A673 (cell line): ENCODE measurements at regions not wholly inside any gene's neighbourhood (a gene's known extent, or its start where the extent isn't known, plus 50 kb on each side); places are given as distances from the start of the nearest gene placed in this dataset.

Source experiments
- BruUV-seq: library from RNA; stranded (reverse); fragments of 400-500 nt; replicated peaks from 2 replicates; lab custom pipeline; 2021; lab: Mats Ljungman, UMichigan
- CTCF ChIA-PET: fragments of 300-600 bp; sonication (Branson Sonifier 250); formaldehyde crosslinking; loops from one replicate; lab custom pipeline; 2022; ENCODE audit warnings: antibody characterized with exemption; lab: Charles Lee
- POLR2A ChIA-PET: fragments of 300-600 bp; sonication (Branson Sonifier 250); formaldehyde crosslinking; loops from one replicate; lab custom pipeline; 2022; ENCODE audit warnings: antibody characterized with exemption; ENCODE audit not compliant: low non-redundant PET; lab: Charles Lee
- DNase-seq: peaks from one replicate; pipeline ENCODE4 v3.0.0-alpha.2; 2015; ENCODE audit warnings: low spot score
- H3K27ac ChIP-seq: fragments of 200-600 bp; sonication (generic); 2 replicates; pipeline ENCODE4 v1.5.1; 2016; ENCODE audit warnings: mixed run types, low read depth, mild to moderate bottlenecking, mixed read lengths, antibody characterized with exemption, low read length; ENCODE audit not compliant: poor library complexity, severe bottlenecking
- H3K27me3 ChIP-seq: fragments of 200-600 bp; sonication (generic); replicated peaks from 2 replicates; pipeline ENCODE4 v1.6.1; 2017; ENCODE audit warnings: mixed run types, low read depth, mild to moderate bottlenecking, mixed read lengths, antibody characterized with exemption, low read length; ENCODE audit not compliant: insufficient read depth, poor library complexity
- H3K36me3 ChIP-seq: fragments of 200-600 bp; sonication (generic); 2 replicates; pipeline ENCODE4 v1.6.1; 2016; ENCODE audit warnings: mixed run types, mild to moderate bottlenecking, mixed read lengths, antibody characterized with exemption, low read length; ENCODE audit not compliant: insufficient read depth, poor library complexity, severe bottlenecking
- H3K4me1 ChIP-seq: fragments of 200-600 bp; sonication (generic); 2 replicates; pipeline ENCODE4 v1.6.1; 2017; ENCODE audit warnings: mixed run types, mild to moderate bottlenecking, mixed read lengths, antibody characterized with exemption, low read length; ENCODE audit not compliant: insufficient read depth, poor library complexity, severe bottlenecking
- H3K4me3 ChIP-seq: fragments of 200-600 bp; sonication (generic); 2 replicates; pipeline ENCODE4 v1.5.1; 2016; ENCODE audit warnings: low read depth, mixed run types, mild to moderate bottlenecking, mixed read lengths, low read length; ENCODE audit not compliant: poor library complexity, severe bottlenecking
- H3K9me3 ChIP-seq: fragments of 200-600 bp; sonication (generic); 2 replicates; pipeline ENCODE4 v1.6.1; 2016; ENCODE audit warnings: mixed run types, low read depth, mild to moderate bottlenecking, mixed read lengths, antibody characterized with exemption, low read length; ENCODE audit not compliant: poor library complexity, severe bottlenecking
- CTCF ChIP-seq: fragments of 300-800, 200-600 bp; sonication (generic); conservative IDR thresholded peaks from 2 replicates; pipeline ENCODE4 v1.5.1; 2017; ENCODE audit warnings: low read depth, mild to moderate bottlenecking, antibody characterized with exemption, low read length, moderate library complexity, mixed read lengths
- EZH2 ChIP-seq: fragments of 200-600 bp; sonication (generic); IDR thresholded peaks from 2 replicates; pipeline ENCODE4 v1.6.1; 2017; ENCODE audit warnings: borderline replicate concordance, low read depth, mild to moderate bottlenecking, mixed read lengths, antibody characterized with exemption, low read length; ENCODE audit not compliant: poor library complexity, severe bottlenecking
- intact Hi-C: fragments of 100-400 bp; cut with micrococcal nuclease; formaldehyde crosslinking; loops from one replicate; pipeline ENCODE4 v1.10.0; 2022; ENCODE audit not compliant: unreplicated experiment

- CTCF ChIA-PET: no interaction called here
- no peak for DNase-seq
- no peak overlapping the region for H3K4me3 ChIP-seq
- no peaks in the 10 kb centered on the region for H3K27me3 ChIP-seq
- BruUV-seq: no TSS peak
- no peak overlapping the region for H3K27ac ChIP-seq
- H3K36me3 ChIP-seq: no peaks in the 10 kb centered on the region
- intact Hi-C loops: no loop called here
- H3K4me1 ChIP-seq: no peaks in the 10 kb centered on the region
- no peaks in the 10 kb centered on the region for H3K9me3 ChIP-seq
- no peak for TF ChIP-seq CTCF
- TF ChIP-seq EZH2: no peak
- POLR2A ChIA-PET: no interaction called here
These were observed 271.7 kb upstream of the ANO5 start for GRCh38 chr11:21921151-21921550.

- ChIA-PET CTCF (no interaction called here), POLR2A (no interaction called here)
- TF ChIP-seq EZH2: no peak
- no peak for TF ChIP-seq CTCF
- Histone ChIP-seq H3K4me1 (no peaks in the 10 kb centered on the region), H3K4me3 (no peak overlapping the region), H3K9me3 (no peaks in the 10 kb centered on the region), H3K27ac (no peak overlapping the region), H3K27me3 (no peaks in the 10 kb centered on the region), H3K36me3 (no peaks in the 10 kb centered on the region)
- BruUV-seq: no TSS peak
- intact Hi-C loops: no loop called here
- DNase-seq: no peak
These were observed 268.6 kb upstream of the ANO5 start for GRCh38 chr11:21924262-21924661.

- Histone ChIP-seq H3K4me3 (no peak overlapping the region), H3K27me3 (no peaks in the 10 kb centered on the region), H3K36me3 (no peaks in the 10 kb centered on the region), H3K4me1 (no peaks in the 10 kb centered on the region), H3K27ac (no peak overlapping the region), H3K9me3 (no peaks in the 10 kb centered on the region)
- intact Hi-C loops: no loop called here
- TF ChIP-seq EZH2: no peak
- no peak for TF ChIP-seq CTCF
- DNase-seq: no peak
- no TSS peak for BruUV-seq
- POLR2A ChIA-PET: interaction anchor here (0.6 kb wide), 1 partner anchor 32 kb away, joined by 3 read pairs; no protein-coding TSS in a partner anchor
- CTCF ChIA-PET: no interaction called here
These were observed 265.3 kb upstream of the ANO5 start for GRCh38 chr11:21927628-21928027.
